HG02840 (cell line): ENCODE measurements at regions not wholly inside any gene's neighbourhood (a gene's known extent, or its start where the extent isn't known, plus 50 kb on each side); places are given as distances from the start of the nearest gene placed in this dataset.

Source experiments
- ATAC-seq: cut with Tn5 transposase; IDR thresholded peaks from one replicate; pipeline ENCODE4 v1.9.1; 2021; ENCODE audit warnings: mild to moderate bottlenecking, moderate library complexity, moderate number of reproducible peaks; ENCODE audit not compliant: unreplicated experiment, low FRiP score

- ATAC-seq = no peak
Observed at GRCh38 chr1:4265836-4266235, 365.8 kb upstream of the C1orf174 start.

- peak; percentile 92 for ATAC-seq
Observed at GRCh38 chr1:4267381-4268261, 367.5 kb upstream of the C1orf174 start.

- ATAC-seq = no peak
Observed at GRCh38 chr1:4268262-4268888, 368.3 kb upstream of the C1orf174 start.

DNA sequence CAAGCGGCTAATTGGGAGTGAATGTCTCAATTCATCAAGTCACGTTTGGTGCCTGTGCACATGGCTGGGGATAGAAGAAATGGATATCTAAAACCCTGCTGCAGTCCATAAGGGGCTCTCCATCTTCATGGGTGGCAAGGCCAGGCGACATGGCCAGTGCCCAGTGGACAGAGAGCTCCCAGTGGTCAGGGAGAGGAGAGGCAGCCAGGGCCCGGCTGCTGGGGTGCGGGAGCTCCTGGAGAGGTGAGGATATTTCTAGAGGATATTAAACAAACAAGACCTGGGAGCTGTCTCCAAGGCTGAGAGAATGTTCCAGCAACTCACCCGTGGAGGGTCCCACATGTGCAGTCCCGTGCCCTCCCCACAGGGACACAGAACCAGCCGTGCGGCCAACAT is 368.8 kb upstream of the C1orf174 start:
- no peak for ATAC-seq

DNA sequence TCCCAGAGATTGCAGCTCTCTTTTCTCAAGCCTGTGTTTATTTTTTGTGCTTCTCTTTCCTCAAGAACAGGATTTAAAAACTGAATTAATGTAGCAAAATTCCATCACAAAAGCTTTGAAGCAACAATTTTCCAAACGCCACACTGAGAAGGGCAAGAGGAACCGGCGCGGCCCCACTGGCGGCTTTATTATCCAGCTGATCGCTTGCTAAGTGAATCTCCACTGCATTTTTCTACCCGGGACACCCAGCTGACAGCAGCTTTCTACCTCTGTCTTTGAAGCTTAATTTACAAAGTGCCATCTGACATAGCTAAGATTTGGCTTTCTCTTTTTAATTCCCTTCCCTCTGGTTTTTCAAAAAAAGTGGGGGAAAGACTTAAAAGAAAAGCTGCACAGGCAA is 369.3 kb upstream of the C1orf174 start:
- no peak for ATAC-seq

DNA sequence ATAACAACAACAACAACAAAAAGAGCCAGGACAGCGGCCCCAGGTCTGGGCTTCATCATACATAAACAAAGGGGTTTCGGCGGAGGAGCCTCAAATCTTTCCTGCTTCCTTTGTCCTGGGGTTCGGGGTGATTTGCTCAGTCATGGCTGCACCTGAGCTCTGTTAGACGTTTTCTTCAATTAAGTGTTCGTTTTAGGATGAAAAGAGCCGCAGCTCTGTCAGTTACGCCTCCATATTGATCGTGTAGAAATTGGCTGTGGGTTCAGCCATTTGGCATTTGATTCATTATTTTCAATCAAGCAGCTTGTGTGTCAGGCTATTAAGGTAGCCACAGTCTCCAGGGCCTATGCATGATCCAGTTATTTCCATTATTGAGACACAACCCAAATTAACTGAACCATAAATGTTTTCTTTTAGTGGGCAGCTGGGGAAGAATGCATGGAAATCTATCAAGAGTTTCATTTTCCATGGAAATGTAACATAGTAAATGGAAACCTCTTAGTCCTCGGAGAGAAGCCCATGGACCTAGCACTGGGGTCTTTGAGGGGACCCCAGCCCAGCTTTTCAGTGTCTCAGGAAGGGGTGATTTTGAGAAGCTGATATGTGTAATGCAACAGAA is 370.0 kb upstream of the C1orf174 start:
- ATAC-seq = no peak

DNA sequence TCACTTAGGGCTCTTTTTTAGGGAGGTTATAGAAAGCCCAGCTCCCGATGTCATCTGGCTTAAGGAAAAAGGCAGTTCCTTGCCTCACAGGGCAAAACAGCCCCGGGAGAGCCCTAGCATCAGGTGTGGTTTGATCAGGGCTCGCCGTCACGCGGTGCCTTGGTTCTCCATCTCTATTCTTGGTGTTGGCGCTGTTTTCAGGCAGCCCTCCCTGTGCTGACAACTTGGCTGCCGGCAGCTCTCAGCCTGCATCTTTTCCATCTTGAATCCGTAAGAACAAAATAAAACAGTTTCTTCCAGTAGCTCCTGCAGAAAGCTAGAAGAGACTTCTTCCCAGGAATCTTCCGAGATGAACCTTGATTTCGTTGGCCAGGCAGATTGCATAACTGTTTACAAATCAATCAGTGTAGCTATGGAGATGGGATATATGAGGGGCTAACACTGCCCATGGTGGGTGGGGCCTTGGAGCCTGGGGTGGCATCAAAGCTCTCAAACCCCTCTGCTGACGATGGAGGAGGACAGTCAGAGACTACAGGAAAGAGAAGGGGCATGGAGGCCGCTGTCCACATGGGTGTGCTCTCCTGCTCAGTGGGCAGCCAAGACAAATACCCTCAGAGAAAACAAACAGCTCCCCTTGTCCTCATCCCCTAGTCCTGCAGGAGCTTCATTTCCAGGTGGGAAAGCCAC is 370.7 kb upstream of the C1orf174 start:
- no peak for ATAC-seq

DNA sequence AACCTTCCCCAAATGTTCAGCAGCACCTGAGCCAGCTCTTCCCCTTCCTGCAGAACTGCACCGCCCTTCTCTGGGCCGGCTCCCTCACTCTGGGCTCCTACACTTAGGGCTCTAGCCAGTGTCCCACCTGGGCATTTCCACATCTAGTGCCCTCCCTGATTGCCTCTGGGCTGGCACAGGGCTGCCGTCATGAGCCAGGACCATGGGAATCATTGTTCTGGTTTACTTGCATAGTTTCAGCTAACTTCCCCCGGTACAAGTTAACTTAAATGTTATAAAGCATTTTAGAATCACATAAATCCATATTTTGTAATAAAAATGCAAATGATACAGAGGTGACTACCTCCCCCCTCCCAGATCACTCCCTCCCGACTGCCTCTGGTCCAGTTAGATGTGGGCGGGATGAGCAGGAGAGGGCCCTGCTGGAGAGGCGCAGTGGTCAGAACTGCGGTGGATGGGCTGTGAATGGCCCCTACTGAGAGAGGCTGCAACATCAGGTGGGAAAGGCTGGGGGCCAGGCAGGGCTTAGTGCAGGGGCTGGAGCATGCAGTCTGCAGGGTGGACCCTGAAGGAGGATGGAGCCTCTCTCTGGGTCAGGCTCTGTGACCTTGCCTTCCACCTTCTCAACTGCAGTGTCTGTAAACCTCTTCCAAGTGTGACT is 371.4 kb upstream of the C1orf174 start:
- no peak for ATAC-seq

DNA sequence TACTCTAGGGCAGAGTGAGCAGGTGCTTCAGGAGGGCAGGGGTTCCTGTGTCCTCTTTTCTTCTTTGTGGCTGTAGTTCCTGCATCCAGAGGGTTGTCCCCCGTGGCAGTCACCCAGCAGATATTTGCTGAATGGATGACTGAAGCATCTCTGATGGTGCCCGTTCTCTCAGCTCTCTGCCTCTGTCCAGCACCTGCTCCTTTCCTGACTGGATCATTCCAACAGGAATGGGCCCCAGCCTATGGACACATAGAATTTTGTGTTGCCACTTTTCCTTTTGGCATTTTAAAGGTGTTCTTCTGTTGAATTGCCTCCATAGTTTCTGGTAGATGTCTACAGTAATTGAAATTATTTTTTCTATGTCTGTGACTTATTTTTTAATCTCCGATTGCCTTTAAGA is 372.5 kb upstream of the C1orf174 start:
- no peak for ATAC-seq

DNA sequence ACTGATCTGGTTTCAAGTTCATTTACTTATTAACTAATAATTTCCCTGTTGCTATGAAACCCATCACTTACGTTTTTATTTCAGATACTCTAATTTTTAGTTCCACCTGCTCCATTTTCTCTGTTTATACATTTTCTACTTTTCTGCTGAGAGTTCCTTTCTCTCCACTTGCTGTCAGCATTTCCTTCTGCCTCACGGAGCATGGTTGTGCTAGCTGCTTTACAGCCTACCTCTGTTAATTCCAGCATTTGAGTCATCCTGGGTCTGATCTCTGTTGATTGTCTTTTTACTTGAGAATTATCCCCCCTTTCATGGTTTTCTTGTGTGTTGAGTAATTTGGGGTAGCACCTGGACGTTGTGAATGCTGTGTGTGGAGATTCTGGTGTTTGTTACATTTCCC is 373.2 kb upstream of the C1orf174 start:
- no peak for ATAC-seq

GRCh38 chr1:4273747-4274146 is 373.7 kb upstream of the C1orf174 start:
- ATAC-seq = no peak

DNA sequence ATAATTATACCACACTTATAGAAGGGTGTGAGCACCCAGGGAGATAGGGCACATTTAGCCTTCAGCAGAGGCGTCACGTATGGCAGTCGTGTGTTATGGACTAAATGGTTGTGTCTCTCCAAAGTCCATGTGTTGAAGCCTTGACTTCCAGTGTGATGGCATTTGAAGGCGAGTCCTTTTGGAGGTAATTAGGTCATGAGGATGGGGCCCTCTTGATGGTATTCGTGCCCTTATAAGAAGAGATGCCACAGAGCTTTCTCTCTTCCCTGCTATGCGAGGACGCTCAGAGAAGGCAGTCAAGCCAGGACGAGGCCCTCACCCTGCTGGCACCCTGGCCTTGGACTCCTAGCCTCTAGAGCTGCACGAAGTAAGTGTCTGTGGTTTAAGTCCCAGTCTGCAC is 375.0 kb upstream of the C1orf174 start:
- ATAC-seq = no peak

- no peak for ATAC-seq
Observed at GRCh38 chr1:4276238-4276637, 376.2 kb upstream of the C1orf174 start.

DNA sequence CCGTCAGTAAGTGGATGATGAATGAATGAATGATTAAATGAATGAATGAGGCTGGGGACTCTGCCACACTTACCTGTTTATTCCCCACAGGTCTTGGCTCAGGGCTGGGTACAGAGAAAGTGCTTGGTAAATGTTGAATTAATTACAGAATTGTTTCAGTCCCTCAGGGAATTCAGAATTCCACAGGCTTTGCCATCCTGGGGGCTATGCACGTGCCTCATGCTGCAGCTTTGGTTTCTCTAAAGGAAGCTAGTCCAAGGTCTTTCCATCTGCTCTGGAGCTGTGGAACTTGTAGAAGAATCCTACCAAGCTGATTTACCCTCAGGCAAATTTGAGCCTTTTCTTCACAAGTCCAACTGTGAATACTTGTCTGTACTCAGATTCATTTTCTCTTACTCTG is 376.8 kb upstream of the AJAP1 start:
- ATAC-seq = no peak

GRCh38 chr1:4284976-4285375 is 369.4 kb upstream of the AJAP1 start:
- ATAC-seq = no peak

- ATAC-seq = no peak
Observed at GRCh38 chr1:4292861-4293260, 361.5 kb upstream of the AJAP1 start.

- ATAC-seq = no peak
Observed at GRCh38 chr1:4298361-4299083, 355.9 kb upstream of the AJAP1 start.

DNA sequence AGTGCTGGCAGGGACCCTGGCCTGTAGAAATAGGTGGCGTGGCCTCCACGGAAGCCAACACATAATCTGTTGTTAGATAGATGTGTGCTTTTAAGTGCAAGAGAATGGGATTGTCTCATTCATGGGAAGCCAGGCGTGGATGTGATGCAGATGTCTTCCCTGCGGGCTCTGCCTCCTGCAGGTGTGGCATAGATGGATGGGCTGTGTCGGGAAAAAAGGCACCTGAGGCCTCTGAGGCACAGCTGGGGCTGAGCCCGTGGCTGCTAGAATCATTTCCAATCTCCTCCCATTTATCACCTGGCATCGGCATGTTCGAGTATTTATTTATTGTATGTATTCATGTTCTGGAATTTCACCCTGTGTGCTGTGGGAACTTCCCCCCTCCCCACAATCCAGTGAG is 353.4 kb upstream of the AJAP1 start:
- no peak for ATAC-seq

DNA sequence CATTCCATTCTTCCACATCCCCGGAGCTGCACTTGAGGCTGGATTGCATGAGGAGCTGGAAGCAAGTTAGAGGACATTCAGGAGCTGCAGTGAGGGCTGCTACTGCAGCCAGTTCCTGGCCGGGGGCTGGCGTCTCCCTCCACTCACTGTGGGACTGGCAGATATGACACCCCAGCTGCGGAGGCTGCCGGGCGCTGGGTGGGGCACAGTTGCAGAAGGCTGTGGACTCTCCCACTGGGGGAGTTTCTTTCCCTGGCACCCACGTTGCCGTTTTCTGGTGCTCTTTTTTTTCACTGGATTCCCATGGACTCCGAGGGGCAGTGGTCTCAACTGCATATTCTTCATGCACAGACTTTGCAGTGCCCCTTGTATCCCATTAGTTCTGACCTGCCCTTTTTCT is 351.1 kb upstream of the AJAP1 start:
- ATAC-seq = no peak
